HEK293T (cell line): ENCODE measurements at regions not wholly inside any gene's neighbourhood (a gene's known extent, or its start where the extent isn't known, plus 50 kb on each side); places are given as distances from the start of the nearest gene placed in this dataset.
"Not testable (repeated sequence)": the region's sequence is repeated elsewhere in the genome, so short reads cannot be mapped to it uniquely, and the experiment has no call there.

Source experiments
- CTCF ChIA-PET: fragments of 350-600 bp; formaldehyde crosslinking; extraction: SDS; loops from one replicate; lab custom pipeline; 2021; ENCODE audit warnings: antibody characterized with exemption, inconsistent platforms; lab: Yijun Ruan, JAX
- POLR2A ChIA-PET: fragments of 350-600 bp; formaldehyde crosslinking; extraction: SDS; loops from one replicate; lab custom pipeline; 2020; ENCODE audit warnings: antibody characterized with exemption, inconsistent platforms; lab: Yijun Ruan, JAX
- DNase-seq: peaks from one replicate; pipeline ENCODE4 v3.0.0; 2012; ENCODE audit warnings: mixed read lengths; ENCODE audit errors: extremely low spot score
- ARNT ChIP-seq: fragments of 450-650 bp; IDR thresholded peaks from 2 replicates; pipeline ENCODE4 v1.6.1; 2017; ENCODE audit warnings: mild to moderate bottlenecking
- BHLHE40 ChIP-seq: fragments of 450-650 bp; IDR thresholded peaks from 2 replicates; pipeline ENCODE4 v1.6.1; 2016; ENCODE audit warnings: mild to moderate bottlenecking, moderate library complexity, borderline replicate concordance
- CTBP1 ChIP-seq: fragments of 450-650 bp; IDR thresholded peaks from 2 replicates; pipeline ENCODE4 v1.6.1; 2016; ENCODE audit warnings: borderline replicate concordance
- ELF4 ChIP-seq: fragments of 450-650 bp; IDR thresholded peaks from 2 replicates; pipeline ENCODE4 v1.6.1; 2017; ENCODE audit warnings: antibody characterized with exemption
- FOXA1 ChIP-seq: fragments of 450-650 bp; IDR thresholded peaks from 2 replicates; pipeline ENCODE4 v1.6.1; 2016; ENCODE audit warnings: mild to moderate bottlenecking
- FOXK2 ChIP-seq: fragments of 450-650 bp; IDR thresholded peaks from 2 replicates; pipeline ENCODE4 v1.6.1; 2016; ENCODE audit warnings: mild to moderate bottlenecking
- FOXM1 ChIP-seq: fragments of 450-650 bp; IDR thresholded peaks from 2 replicates; pipeline ENCODE4 v1.6.1; 2017; ENCODE audit warnings: mild to moderate bottlenecking, borderline replicate concordance
- HDGF ChIP-seq: fragments of 450-650 bp; IDR thresholded peaks from 2 replicates; pipeline ENCODE4 v1.6.1; 2017; ENCODE audit warnings: antibody characterized with exemption, borderline replicate concordance
- L3MBTL2 ChIP-seq: fragments of 450-650 bp; conservative IDR thresholded peaks from 2 replicates; pipeline ENCODE4 v1.6.1; 2016; ENCODE audit warnings: mild to moderate bottlenecking
- LEF1 ChIP-seq: fragments of 450-650 bp; IDR thresholded peaks from 2 replicates; pipeline ENCODE4 v1.6.1; 2017; ENCODE audit warnings: mild to moderate bottlenecking, borderline replicate concordance
- NFRKB ChIP-seq: fragments of 450-650 bp; IDR thresholded peaks from 2 replicates; pipeline ENCODE4 v1.6.1; 2016; ENCODE audit warnings: mild to moderate bottlenecking, moderate library complexity
- PKNOX1 ChIP-seq: fragments of 450-650 bp; IDR thresholded peaks from 2 replicates; pipeline ENCODE4 v1.6.1; 2016
- SP1 ChIP-seq: fragments of 450-650 bp; IDR thresholded peaks from 2 replicates; pipeline ENCODE4 v1.6.1; 2017
- SUZ12 ChIP-seq: fragments of 450-650 bp; IDR thresholded peaks from 2 replicates; pipeline ENCODE4 v1.6.1; 2016; ENCODE audit warnings: mild to moderate bottlenecking
- TARDBP ChIP-seq: fragments of 450-650 bp; IDR thresholded peaks from 2 replicates; pipeline ENCODE4 v1.6.1; 2016
- ZNF384 ChIP-seq: fragments of 450-650 bp; IDR thresholded peaks from 2 replicates; pipeline ENCODE4 v1.6.1; 2016

GRCh38 chr6:21337263-21337662 lies 256.3 kb upstream of the SOX4 start:
- ChIA-PET CTCF (no interaction called here), POLR2A (no interaction called here)
- TF ChIP-seq TARDBP (no peak), SUZ12 (no peak), ELF4 (no peak), SP1 (no peak), LEF1 (no peak), FOXK2 (no peak), ARNT (no peak), ZNF384 (no peak), NFRKB (no peak), PKNOX1 (no peak), FOXM1 (no peak), HDGF (no peak), FOXA1 (no peak), BHLHE40 (no peak), CTBP1 (no peak), L3MBTL2 (no peak)
- no peak for DNase-seq

- POLR2A ChIA-PET = no interaction called here
- CTCF ChIA-PET = no interaction called here
- DNase-seq = no peak
- TF ChIP-seq HDGF (no peak), SP1 (no peak), FOXK2 (no peak), L3MBTL2 (no peak), LEF1 (no peak), FOXM1 (no peak), CTBP1 (no peak), PKNOX1 (no peak), SUZ12 (no peak), ARNT (no peak), TARDBP (no peak), ELF4 (no peak), NFRKB (no peak), BHLHE40 (no peak), ZNF384 (no peak; the same call in 1 of the 2 replicates), FOXA1 (no peak)
These were observed 253.0 kb upstream of the SOX4 start for GRCh38 chr6:21340573-21340972.

GRCh38 chr6:21341910-21342309 lies 251.6 kb upstream of the SOX4 start:
- no peak for DNase-seq
- ChIA-PET CTCF (interaction anchor here (0.5 kb wide), 1 partner anchor 18 kb away, joined by 3 read pairs; no protein-coding TSS in a partner anchor), POLR2A (no interaction called here)
- TF ChIP-seq NFRKB (no peak), LEF1 (no peak), SUZ12 (no peak), L3MBTL2 (no peak), FOXK2 (no peak), ZNF384 (no peak), FOXM1 (no peak)

- TF ChIP-seq FOXK2 = no peak
- no peak for TF ChIP-seq HDGF
- TF ChIP-seq SUZ12 = no peak
- no peak for TF ChIP-seq FOXM1
- TF ChIP-seq BHLHE40 = no peak
- TF ChIP-seq ARNT = no peak
- TF ChIP-seq SP1 = no peak
- no peak for TF ChIP-seq TARDBP
- TF ChIP-seq ELF4 = no peak
- TF ChIP-seq CTBP1 = no peak
- TF ChIP-seq FOXA1 = no peak
- TF ChIP-seq LEF1 = no peak
- no peak for TF ChIP-seq PKNOX1
- ChIA-PET POLR2A (no interaction called here), CTCF (interaction anchor here (0.5 kb wide), 1 partner anchor 19 kb away, joined by 3 read pairs; no protein-coding TSS in a partner anchor)
- no peak for DNase-seq
These were observed 251.1 kb upstream of the SOX4 start for GRCh38 chr6:21342501-21342900.

GRCh38 chr6:21345704-21346103 lies 247.8 kb upstream of the SOX4 start:
- POLR2A ChIA-PET, DNase-seq, CTCF ChIA-PET: not testable (repeated sequence)

- TF ChIP-seq BHLHE40 (no peak), TARDBP (no peak), L3MBTL2 (no peak), ARNT (no peak), HDGF (no peak), SUZ12 (no peak), ELF4 (no peak), FOXK2 (no peak), LEF1 (no peak), FOXA1 (no peak), SP1 (no peak), FOXM1 (no peak), PKNOX1 (no peak), CTBP1 (no peak), NFRKB (no peak), ZNF384 (no peak)
These were observed 245.4 kb upstream of the SOX4 start for GRCh38 chr6:21348146-21348503.

More at GRCh38 chr6:21348146-21348503, 245.4 kb upstream of the SOX4 start:
- ChIA-PET CTCF (interaction anchor here (1.0 to 1.8 kb wide), 2 partner anchors 21 to 240 kb away, joined by 4 to 5 read pairs; no protein-coding TSS in a partner anchor), POLR2A (interaction anchor here (1.6 kb wide), 1 partner anchor 240 kb away, joined by 9 read pairs; no protein-coding TSS in a partner anchor)
- no peak for DNase-seq
